Sigmoid colon (tissue), 4 donors: ENCODE measurements at regions not wholly inside any gene's neighbourhood (a gene's known extent, or its start where the extent isn't known, plus 50 kb on each side); places are given as distances from the start of the nearest gene placed in this dataset.

Source experiments
- EP300 ChIP-seq, 4 donors: sonication (generic); formaldehyde crosslinking; IDR thresholded peaks; one replicate each; pipeline ENCODE4 v1.6.1; 2017; ENCODE audit warnings: antibody characterized with exemption in 4 of 4
- POLR2A ChIP-seq, 2 donors: fragments of 450-650 bp; IDR thresholded peaks; one replicate each; pipeline ENCODE4 v1.6.1; 2016; ENCODE audit warnings: antibody characterized with exemption in 2 of 2, mild to moderate bottlenecking in 2 of 2, moderate library complexity in 2 of 2
- POLR2AphosphoS5 ChIP-seq, 4 donors: sonication (generic); formaldehyde crosslinking; IDR thresholded peaks; one replicate each; pipeline ENCODE4 v1.6.1; 2017; ENCODE audit warnings: antibody characterized with exemption in 4 of 4
- TF ChIP-seq, protein P1 (sequence below), 4 experiments: fragments of 450-650 bp in 3 of 4; fragments of 200-600 bp in 1 of 4; IDR thresholded peaks; one replicate each; pipeline ENCODE4 v1.5.1; 2016 to 2019; ENCODE audit warnings: antibody characterized with exemption in 4 of 4, mild to moderate bottlenecking in 3 of 4, moderate library complexity in 2 of 4

DNA sequence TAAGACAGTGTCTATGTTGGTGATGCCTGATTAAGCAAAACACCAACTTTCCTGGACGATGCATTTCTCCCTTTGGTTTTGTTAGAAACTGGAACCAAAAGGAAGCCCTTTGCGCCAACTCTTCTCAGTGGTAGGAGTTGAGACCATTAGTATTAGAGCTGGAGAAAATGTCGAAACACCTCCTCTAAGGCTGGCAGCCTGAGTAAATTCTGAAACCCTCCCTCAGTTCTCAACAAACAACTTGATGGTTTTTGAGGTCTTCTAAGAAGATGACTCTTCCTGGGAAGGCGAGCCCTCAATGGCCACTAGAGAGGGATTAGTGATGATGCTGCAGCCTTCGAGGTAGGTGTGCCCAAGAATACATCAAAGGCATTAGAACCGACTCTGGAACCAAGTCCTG is 78.4 kb upstream of the CCN6 start:
- TF ChIP-seq POLR2AphosphoS5 (IDR thresholded peaks at IDR 0.05) (no peak), EP300 (IDR thresholded peaks at IDR 0.05) (no peak), POLR2A (IDR thresholded peaks at IDR 0.05) (no peak)
- TF ChIP-seq, protein P1, sequence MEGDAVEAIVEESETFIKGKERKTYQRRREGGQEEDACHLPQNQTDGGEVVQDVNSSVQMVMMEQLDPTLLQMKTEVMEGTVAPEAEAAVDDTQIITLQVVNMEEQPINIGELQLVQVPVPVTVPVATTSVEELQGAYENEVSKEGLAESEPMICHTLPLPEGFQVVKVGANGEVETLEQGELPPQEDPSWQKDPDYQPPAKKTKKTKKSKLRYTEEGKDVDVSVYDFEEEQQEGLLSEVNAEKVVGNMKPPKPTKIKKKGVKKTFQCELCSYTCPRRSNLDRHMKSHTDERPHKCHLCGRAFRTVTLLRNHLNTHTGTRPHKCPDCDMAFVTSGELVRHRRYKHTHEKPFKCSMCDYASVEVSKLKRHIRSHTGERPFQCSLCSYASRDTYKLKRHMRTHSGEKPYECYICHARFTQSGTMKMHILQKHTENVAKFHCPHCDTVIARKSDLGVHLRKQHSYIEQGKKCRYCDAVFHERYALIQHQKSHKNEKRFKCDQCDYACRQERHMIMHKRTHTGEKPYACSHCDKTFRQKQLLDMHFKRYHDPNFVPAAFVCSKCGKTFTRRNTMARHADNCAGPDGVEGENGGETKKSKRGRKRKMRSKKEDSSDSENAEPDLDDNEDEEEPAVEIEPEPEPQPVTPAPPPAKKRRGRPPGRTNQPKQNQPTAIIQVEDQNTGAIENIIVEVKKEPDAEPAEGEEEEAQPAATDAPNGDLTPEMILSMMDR (IDR thresholded peaks at IDR 0.05): no peak
